ENCODE measurements at regions not wholly inside any gene's neighbourhood (a gene's known extent, or its start where the extent isn't known, plus 50 kb on each side); places are given as distances from the start of the nearest gene placed in this dataset.

GRCh38 chr17:13883659-13884058, 185.6 kb upstream of the COX10 start:
- no peak for TF ChIP-seq EZH2 (IDR thresholded peaks at IDR 0.05; ENCODE audit: borderline replicate concordance, low read depth, low read length, poor library complexity, severe bottlenecking)
- no peak for TF ChIP-seq CTCF (conservative IDR thresholded peaks at IDR 0.05; ENCODE audit: low read depth, low read length)
- Histone ChIP-seq H3K27ac (ENCODE audit: low read depth, low read length, poor library complexity, severe bottlenecking) (no peak overlapping the region), H3K9me3 (ENCODE audit: low read depth, low read length, poor library complexity, severe bottlenecking) (peaks cover 8% of the 10 kb centered on the region), H3K27me3 (replicated peaks; ENCODE audit: insufficient read depth, low read depth, low read length, poor library complexity) (no peaks in the 10 kb centered on the region), H3K4me1 (ENCODE audit: insufficient read depth, low read length, poor library complexity, severe bottlenecking) (no peaks in the 10 kb centered on the region), H3K36me3 (ENCODE audit: insufficient read depth, low read length, poor library complexity, severe bottlenecking) (no peaks in the 10 kb centered on the region), H3K4me3 (ENCODE audit: low read depth, low read length, poor library complexity, severe bottlenecking) (no peak overlapping the region)
- no TSS peak for BruUV-seq (replicated peaks)
- intact Hi-C loops (cut with micrococcal nuclease; ENCODE audit: unreplicated experiment), result no loop called here
- POLR2A ChIA-PET (ENCODE audit: low non-redundant PET), result no interaction called here
- CTCF ChIA-PET, result no interaction called here
- DNase-seq (ENCODE audit: low spot score), result no peak

GRCh38 chr17:13884347-13884746, 185.0 kb upstream of the COX10 start:
- intact Hi-C loops (cut with micrococcal nuclease; ENCODE audit: unreplicated experiment), result no loop called here
- ChIA-PET CTCF (no interaction called here), POLR2A (ENCODE audit: low non-redundant PET) (no interaction called here)
- no peak for DNase-seq (ENCODE audit: low spot score)
- Histone ChIP-seq H3K4me1 (ENCODE audit: insufficient read depth, low read length, poor library complexity, severe bottlenecking) (no peaks in the 10 kb centered on the region), H3K36me3 (ENCODE audit: insufficient read depth, low read length, poor library complexity, severe bottlenecking) (no peaks in the 10 kb centered on the region), H3K9me3 (ENCODE audit: low read depth, low read length, poor library complexity, severe bottlenecking) (peaks cover 11% of the 10 kb centered on the region), H3K4me3 (ENCODE audit: low read depth, low read length, poor library complexity, severe bottlenecking) (no peak overlapping the region), H3K27ac (ENCODE audit: low read depth, low read length, poor library complexity, severe bottlenecking) (no peak overlapping the region), H3K27me3 (replicated peaks; ENCODE audit: insufficient read depth, low read depth, low read length, poor library complexity) (no peaks in the 10 kb centered on the region)
- no peak for TF ChIP-seq EZH2 (IDR thresholded peaks at IDR 0.05; ENCODE audit: borderline replicate concordance, low read depth, low read length, poor library complexity, severe bottlenecking)
- TF ChIP-seq CTCF (conservative IDR thresholded peaks at IDR 0.05; ENCODE audit: low read depth, low read length), result no peak
- no TSS peak for BruUV-seq (replicated peaks)

GRCh38 chr17:13885550-13885949, 183.8 kb upstream of the COX10 start:
- intact Hi-C loops (cut with micrococcal nuclease; ENCODE audit: unreplicated experiment), result no loop called here
- Histone ChIP-seq H3K4me1 (ENCODE audit: insufficient read depth, low read length, poor library complexity, severe bottlenecking) (no peaks in the 10 kb centered on the region), H3K9me3 (ENCODE audit: low read depth, low read length, poor library complexity, severe bottlenecking) (peaks cover 16% of the 10 kb centered on the region), H3K36me3 (ENCODE audit: insufficient read depth, low read length, poor library complexity, severe bottlenecking) (no peaks in the 10 kb centered on the region), H3K27ac (ENCODE audit: low read depth, low read length, poor library complexity, severe bottlenecking) (no peak overlapping the region), H3K4me3 (ENCODE audit: low read depth, low read length, poor library complexity, severe bottlenecking) (no peak overlapping the region), H3K27me3 (replicated peaks; ENCODE audit: insufficient read depth, low read depth, low read length, poor library complexity) (no peaks in the 10 kb centered on the region)
- no peak for TF ChIP-seq CTCF (conservative IDR thresholded peaks at IDR 0.05; ENCODE audit: low read depth, low read length)
- TF ChIP-seq EZH2 (IDR thresholded peaks at IDR 0.05; ENCODE audit: borderline replicate concordance, low read depth, low read length, poor library complexity, severe bottlenecking), result no peak
- no peak for DNase-seq (ENCODE audit: low spot score)
- CTCF ChIA-PET, result no interaction called here
- no TSS peak for BruUV-seq (replicated peaks)
- POLR2A ChIA-PET (ENCODE audit: low non-redundant PET), result no interaction called here

Measured in A673 (cell line).